HL-60 (cell line): ENCODE measurements at regions not wholly inside any gene's neighbourhood (a gene's known extent, or its start where the extent isn't known, plus 50 kb on each side); places are given as distances from the start of the nearest gene placed in this dataset.

ENCODE experiments used
- DNase-seq, 2 experiments: peaks; one replicate each; pipeline ENCODE4 v3.0.0-alpha.2; 2010 to 2020; ENCODE audit warnings: low read depth in 1 of 2, low spot score in 1 of 2
- H3K27ac ChIP-seq: fragments of 250-450 bp; sonication (Bioruptor Pico); replicated peaks from 2 replicates; pipeline ENCODE4 v1.5.1; 2020; ENCODE audit warnings: mild to moderate bottlenecking, moderate library complexity
- H3K27me3 ChIP-seq: fragments of 250-450 bp; sonication (Bioruptor Pico); 2 replicates; pipeline ENCODE4 v1.5.1; 2021; ENCODE audit warnings: mild to moderate bottlenecking, moderate library complexity; ENCODE audit not compliant: insufficient read depth, poor library complexity, severe bottlenecking
- H3K4me3 ChIP-seq: replicated peaks from 2 replicates; pipeline ENCODE4 v1.5.1; 2011; ENCODE audit warnings: mild to moderate bottlenecking, control low read depth, low read length; ENCODE audit not compliant: insufficient read depth
- GABPA ChIP-seq: IDR thresholded peaks from 2 replicates; pipeline ENCODE4 v1.6.1; 2012; ENCODE audit warnings: low read depth
- POLR2AphosphoS5 ChIP-seq: IDR thresholded peaks from 2 replicates; pipeline ENCODE4 v1.6.1; 2012; ENCODE audit warnings: low read depth
- REST ChIP-seq: IDR thresholded peaks from 2 replicates; pipeline ENCODE4 v1.6.1; 2012; ENCODE audit warnings: low read depth; ENCODE audit not compliant: insufficient replicate concordance
- SPI1 ChIP-seq: IDR thresholded peaks from 2 replicates; pipeline ENCODE4 v1.6.1; 2012; ENCODE audit warnings: low read depth, mild to moderate bottlenecking, borderline replicate concordance
- TF ChIP-seq, protein P1 (sequence below): IDR thresholded peaks from one replicate; pipeline ENCODE4 v1.5.1; 2011; ENCODE audit warnings: low read length, control low read depth, inconsistent platforms; ENCODE audit not compliant: insufficient read depth

DNA sequence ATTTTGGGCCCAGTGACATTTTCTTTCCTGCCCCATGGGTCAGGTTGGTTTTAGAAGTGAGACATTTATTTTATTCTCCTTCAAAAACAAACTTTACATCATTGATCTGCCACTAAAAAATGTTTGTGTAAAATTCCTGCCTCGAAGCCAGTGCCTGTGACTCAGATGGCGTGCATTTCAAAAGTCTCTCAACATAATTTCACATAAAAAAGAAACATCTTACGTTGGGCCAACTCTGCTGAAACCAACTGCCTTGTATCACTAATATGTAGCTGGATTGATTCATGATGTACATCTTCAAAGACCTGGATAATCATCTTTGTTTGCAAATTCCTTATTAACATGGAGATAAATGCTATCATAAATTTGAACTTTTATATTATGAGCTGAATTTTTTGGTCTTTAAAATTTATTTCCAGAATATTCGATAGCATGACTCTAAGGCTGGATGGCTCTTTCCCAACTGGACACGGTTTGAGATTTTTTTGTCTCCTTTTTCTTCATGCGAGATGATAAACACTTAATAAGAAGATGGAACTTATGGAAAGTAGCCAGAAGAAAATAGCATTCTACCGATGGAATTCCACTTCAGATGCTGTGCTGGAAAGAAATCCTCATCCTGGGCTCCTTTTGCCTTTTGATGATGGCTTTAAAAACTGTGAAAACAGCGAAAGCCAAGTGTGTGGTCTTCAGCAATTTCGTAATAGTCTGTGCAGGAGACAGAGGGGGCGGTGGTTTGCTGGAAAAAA lies 420.5 kb downstream of the FGF9 start:
- no peak for DNase-seq
- Histone ChIP-seq H3K27me3 (no peaks in the 10 kb centered on the region), H3K27ac (no peak overlapping the region), H3K4me3 (no peak overlapping the region)
- no peak for TF ChIP-seq POLR2AphosphoS5
- TF ChIP-seq SPI1 = no peak
- TF ChIP-seq REST = no peak
- no peak for TF ChIP-seq GABPA
- TF ChIP-seq, protein P1, sequence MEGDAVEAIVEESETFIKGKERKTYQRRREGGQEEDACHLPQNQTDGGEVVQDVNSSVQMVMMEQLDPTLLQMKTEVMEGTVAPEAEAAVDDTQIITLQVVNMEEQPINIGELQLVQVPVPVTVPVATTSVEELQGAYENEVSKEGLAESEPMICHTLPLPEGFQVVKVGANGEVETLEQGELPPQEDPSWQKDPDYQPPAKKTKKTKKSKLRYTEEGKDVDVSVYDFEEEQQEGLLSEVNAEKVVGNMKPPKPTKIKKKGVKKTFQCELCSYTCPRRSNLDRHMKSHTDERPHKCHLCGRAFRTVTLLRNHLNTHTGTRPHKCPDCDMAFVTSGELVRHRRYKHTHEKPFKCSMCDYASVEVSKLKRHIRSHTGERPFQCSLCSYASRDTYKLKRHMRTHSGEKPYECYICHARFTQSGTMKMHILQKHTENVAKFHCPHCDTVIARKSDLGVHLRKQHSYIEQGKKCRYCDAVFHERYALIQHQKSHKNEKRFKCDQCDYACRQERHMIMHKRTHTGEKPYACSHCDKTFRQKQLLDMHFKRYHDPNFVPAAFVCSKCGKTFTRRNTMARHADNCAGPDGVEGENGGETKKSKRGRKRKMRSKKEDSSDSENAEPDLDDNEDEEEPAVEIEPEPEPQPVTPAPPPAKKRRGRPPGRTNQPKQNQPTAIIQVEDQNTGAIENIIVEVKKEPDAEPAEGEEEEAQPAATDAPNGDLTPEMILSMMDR = no peak

- no peak overlapping the region for H3K27ac ChIP-seq
- H3K4me3 ChIP-seq = no peak overlapping the region
- DNase-seq = no peak
- no peaks in the 10 kb centered on the region for H3K27me3 ChIP-seq
- TF ChIP-seq, protein P1 = no peak
- TF ChIP-seq GABPA (no peak), SPI1 (no peak), REST (no peak), POLR2AphosphoS5 (no peak)
These were observed 421.1 kb downstream of the FGF9 start for GRCh38 chr13:22091971-22092300.

GRCh38 chr13:22092791-22093560 lies 422.1 kb downstream of the FGF9 start:
- H3K4me3 ChIP-seq = no peak overlapping the region
- no peak overlapping the region for H3K27ac ChIP-seq
- TF ChIP-seq SPI1 = no peak
- H3K27me3 ChIP-seq = no peaks in the 10 kb centered on the region
- DNase-seq = no peak

- Histone ChIP-seq H3K27me3 (no peaks in the 10 kb centered on the region), H3K4me3 (no peak overlapping the region), H3K27ac (no peak overlapping the region)
- TF ChIP-seq SPI1 (no peak), GABPA (no peak), REST (no peak), POLR2AphosphoS5 (no peak)
- TF ChIP-seq, protein P1 = no peak
- DNase-seq = no peak
These were observed 424.9 kb downstream of the FGF9 start for GRCh38 chr13:22095794-22096193.
